Smooth muscle cell (in vitro differentiated cells): ENCODE measurements at regions not wholly inside any gene's neighbourhood (a gene's known extent, or its start where the extent isn't known, plus 50 kb on each side); places are given as distances from the start of the nearest gene placed in this dataset.

Experiments used
- DNase-seq: peaks from one replicate; lab custom pipeline; 2025; ENCODE audit not compliant: unreplicated experiment; lab: John Stamatoyannopoulos, UW
- H2AFZ ChIP-seq: fragments of 200-600 bp; sonication (generic); 2 replicates; pipeline ENCODE4 v1.6.0; 2016; ENCODE audit warnings: antibody characterized with exemption, low read depth, mild to moderate bottlenecking
- H3F3A ChIP-seq: fragments of 200-600 bp; sonication (generic); 2 replicates; pipeline ENCODE4 v1.6.0; 2017; ENCODE audit warnings: antibody characterized with exemption, low read depth
- H3K27ac ChIP-seq: fragments of 200-600 bp; sonication (generic); 2 replicates; pipeline ENCODE4 v1.5.1; 2016; ENCODE audit warnings: low read depth, mild to moderate bottlenecking
- H3K27me3 ChIP-seq: fragments of 200-600 bp; sonication (generic); 2 replicates; pipeline ENCODE4 v1.6.1; 2016; ENCODE audit warnings: low read depth, mild to moderate bottlenecking
- H3K36me3 ChIP-seq: fragments of 200-600 bp; sonication (generic); 2 replicates; pipeline ENCODE4 v1.5.1; 2016; ENCODE audit warnings: low read depth
- H3K4me1 ChIP-seq: fragments of 200-600 bp; sonication (generic); 2 replicates; pipeline ENCODE4 v1.5.1; 2016; ENCODE audit warnings: low read depth
- H3K4me2 ChIP-seq: fragments of 200-600 bp; sonication (generic); 2 replicates; pipeline ENCODE4 v1.6.0; 2016; ENCODE audit warnings: mild to moderate bottlenecking
- H3K4me3 ChIP-seq: fragments of 200-600 bp; sonication (generic); 2 replicates; pipeline ENCODE4 v1.5.1; 2016; ENCODE audit warnings: mild to moderate bottlenecking
- H3K79me2 ChIP-seq: fragments of 200-600 bp; sonication (generic); 2 replicates; pipeline ENCODE4 v1.6.0; 2016; ENCODE audit warnings: low read depth, mild to moderate bottlenecking
- H3K9ac ChIP-seq: fragments of 200-600 bp; sonication (generic); 2 replicates; pipeline ENCODE4 v1.6.0; 2016; ENCODE audit warnings: low read depth
- H3K9me3 ChIP-seq: fragments of 200-600 bp; sonication (generic); replicated peaks from 2 replicates; pipeline ENCODE4 v1.5.1; 2016; ENCODE audit warnings: low read depth
- H4K20me1 ChIP-seq: fragments of 200-600 bp; sonication (generic); 2 replicates; pipeline ENCODE4 v1.6.0; 2016; ENCODE audit warnings: low read depth
- CTCF ChIP-seq: fragments of 200-600 bp; sonication (generic); IDR thresholded peaks from 2 replicates; pipeline ENCODE4 v1.5.1; 2017; ENCODE audit warnings: borderline replicate concordance, mild to moderate bottlenecking, antibody characterized with exemption; ENCODE audit not compliant: insufficient read depth, poor library complexity, severe bottlenecking
- WGBS: methylation state at CpG from one replicate; pipeline ENCODE4 v1.1.7; 2016; ENCODE audit warnings: low lambda C conversion rate; 5-methylcytosine and 5-hydroxymethylcytosine counted together

DNA sequence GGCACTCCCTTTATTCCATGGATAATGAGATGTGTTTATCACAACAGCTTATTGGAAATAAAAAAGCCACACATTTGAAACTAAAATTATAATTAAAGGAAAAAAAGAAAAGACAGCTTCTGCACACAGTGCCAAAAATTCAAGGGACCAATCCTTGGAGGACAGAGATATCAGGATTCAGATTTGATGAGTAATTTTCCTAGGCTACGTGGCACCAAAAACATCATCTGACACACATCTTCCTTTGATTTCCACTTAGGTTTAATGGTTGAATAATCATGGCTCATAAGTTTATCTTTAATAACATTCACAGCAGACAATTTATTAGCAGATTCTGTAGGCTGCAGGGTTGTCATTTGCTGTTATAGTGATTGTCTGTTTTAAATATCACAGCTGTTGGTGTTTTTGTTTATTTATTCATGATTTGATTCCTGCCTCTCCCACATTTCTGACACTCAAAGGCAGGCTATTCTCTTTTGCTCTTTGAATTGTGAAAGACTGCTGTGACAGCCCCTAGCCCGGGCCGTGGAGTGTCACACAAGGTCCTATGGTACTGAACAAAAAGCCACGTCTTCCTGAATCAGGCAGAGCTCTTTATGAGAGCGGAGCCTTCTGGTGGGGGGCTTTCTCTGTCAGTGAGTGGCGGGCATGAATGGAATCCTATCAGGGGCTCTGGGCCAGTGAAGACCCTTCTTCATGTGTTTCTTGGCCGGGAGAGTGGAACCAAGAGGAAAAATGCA lies 708.5 kb downstream of the SQOR start:
- DNase-seq, result no peak
- Histone ChIP-seq H3K9me3 (no peaks in the 10 kb centered on the region), H3K27me3 (no peaks in the 10 kb centered on the region), H3K27ac (no peak overlapping the region), H4K20me1 (no peaks in the 10 kb centered on the region), H3K9ac (no peak overlapping the region), H3K4me2 (no peak overlapping the region), H3K36me3 (no peaks in the 10 kb centered on the region), H2AFZ (no peak overlapping the region), H3K4me1 (peaks cover 10% of the 10 kb centered on the region), H3F3A (no peaks in the 10 kb centered on the region), H3K79me2 (no peaks in the 10 kb centered on the region), H3K4me3 (no peak overlapping the region)
- WGBS, result 83% methylated on average over 7 of the region's 7 CpGs
- TF ChIP-seq CTCF, result no peak

DNA sequence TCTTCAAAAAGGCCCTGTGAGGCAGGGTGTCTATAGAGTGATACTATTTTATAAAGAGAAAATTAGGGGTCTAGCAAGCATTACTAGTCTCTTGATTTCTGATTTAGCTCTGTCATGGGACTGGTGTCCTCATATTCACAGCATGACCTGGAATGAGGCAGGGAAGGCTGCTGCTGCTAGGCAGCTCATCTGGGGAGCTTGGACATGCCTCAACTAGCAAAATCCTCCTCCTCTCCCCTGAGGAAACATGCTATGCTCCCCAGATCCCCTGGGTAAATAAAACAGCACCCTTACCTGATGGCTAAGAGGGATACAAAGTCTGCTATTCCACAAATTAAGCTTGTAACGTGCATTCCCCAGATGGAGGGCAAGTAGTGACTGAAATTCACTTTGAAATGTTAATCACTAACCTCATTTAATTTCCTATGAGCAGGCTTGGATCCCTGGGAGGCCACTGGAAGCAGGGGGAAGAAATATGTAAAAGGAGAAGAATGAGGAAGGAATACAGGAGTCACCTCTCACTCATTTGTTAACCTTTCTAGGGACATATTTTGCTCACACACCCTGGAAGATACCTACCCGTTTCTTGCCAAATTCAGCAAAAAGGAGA lies 709.4 kb downstream of the SQOR start:
- no peaks in the 10 kb centered on the region for H3K9me3 ChIP-seq
- H3K9ac ChIP-seq, result no peak overlapping the region
- DNase-seq, result no peak
- no peaks in the 10 kb centered on the region for H3K36me3 ChIP-seq
- no peak overlapping the region for H3K27ac ChIP-seq
- TF ChIP-seq CTCF, result no peak
- WGBS, result 53% methylated on average over 2 of the region's 2 CpGs
- no peaks in the 10 kb centered on the region for H3K27me3 ChIP-seq
- peaks cover 10% of the 10 kb centered on the region for H3K4me1 ChIP-seq
- H2AFZ ChIP-seq, result peak overlapping the region; percentile 28
- H3F3A ChIP-seq, result no peaks in the 10 kb centered on the region
- no peaks in the 10 kb centered on the region for H4K20me1 ChIP-seq
- H3K79me2 ChIP-seq, result no peaks in the 10 kb centered on the region
- H3K4me3 ChIP-seq, result no peak overlapping the region
- H3K4me2 ChIP-seq, result no peak overlapping the region

DNA sequence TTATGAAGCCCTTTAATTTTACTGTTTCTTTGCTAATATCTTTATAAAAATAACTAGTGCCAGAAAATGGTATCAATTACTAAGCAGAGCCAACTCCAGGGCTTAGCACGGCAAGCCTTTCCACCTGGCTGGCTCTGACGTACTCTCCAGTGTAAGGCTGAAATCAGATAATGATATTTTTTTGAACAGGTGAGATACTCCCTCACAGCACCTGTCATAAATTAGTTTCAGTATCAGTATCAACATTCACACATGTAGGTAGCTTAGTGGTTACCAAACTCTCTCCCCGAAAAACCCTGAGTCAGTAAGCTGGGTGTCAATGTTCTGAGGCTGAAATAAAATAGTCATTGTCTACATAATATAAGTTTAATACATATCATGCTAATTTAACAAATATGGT lies 710.1 kb downstream of the SQOR start:
- no peak overlapping the region for H3K4me3 ChIP-seq
- no peak overlapping the region for H3K27ac ChIP-seq
- H3K79me2 ChIP-seq, result no peaks in the 10 kb centered on the region
- H3K4me2 ChIP-seq, result no peak overlapping the region
- H3K27me3 ChIP-seq, result no peaks in the 10 kb centered on the region
- H3K9ac ChIP-seq, result no peak overlapping the region
- no peaks in the 10 kb centered on the region for H3K9me3 ChIP-seq
- no peak for TF ChIP-seq CTCF
- no peaks in the 10 kb centered on the region for H4K20me1 ChIP-seq
- no peak for DNase-seq
- 96% methylated on average over 3 of the region's 3 CpGs for WGBS
- no peaks in the 10 kb centered on the region for H3F3A ChIP-seq
- peaks cover 10% of the 10 kb centered on the region for H3K4me1 ChIP-seq
- no peaks in the 10 kb centered on the region for H3K36me3 ChIP-seq
- H2AFZ ChIP-seq, result no peak overlapping the region

GRCh38 chr15:46354443-46354842 lies 719.6 kb downstream of the SQOR start:
- no peak overlapping the region for H2AFZ ChIP-seq
- no peaks in the 10 kb centered on the region for H3F3A ChIP-seq
- WGBS, result 89% methylated on average over 3 of the region's 3 CpGs
- H3K27ac ChIP-seq, result no peak overlapping the region
- H3K9ac ChIP-seq, result no peak overlapping the region
- H3K4me2 ChIP-seq, result no peak overlapping the region
- no peak for DNase-seq
- no peak for TF ChIP-seq CTCF
- no peaks in the 10 kb centered on the region for H3K27me3 ChIP-seq
- no peak overlapping the region for H3K4me3 ChIP-seq
- H3K9me3 ChIP-seq, result no peaks in the 10 kb centered on the region
- H3K79me2 ChIP-seq, result no peaks in the 10 kb centered on the region
- H4K20me1 ChIP-seq, result no peaks in the 10 kb centered on the region
- H3K4me1 ChIP-seq, result no peaks in the 10 kb centered on the region
- H3K36me3 ChIP-seq, result no peaks in the 10 kb centered on the region
